ENCODE measurements at regions not wholly inside any gene's neighbourhood (a gene's known extent, or its start where the extent isn't known, plus 50 kb on each side); places are given as distances from the start of the nearest gene placed in this dataset.

DNA sequence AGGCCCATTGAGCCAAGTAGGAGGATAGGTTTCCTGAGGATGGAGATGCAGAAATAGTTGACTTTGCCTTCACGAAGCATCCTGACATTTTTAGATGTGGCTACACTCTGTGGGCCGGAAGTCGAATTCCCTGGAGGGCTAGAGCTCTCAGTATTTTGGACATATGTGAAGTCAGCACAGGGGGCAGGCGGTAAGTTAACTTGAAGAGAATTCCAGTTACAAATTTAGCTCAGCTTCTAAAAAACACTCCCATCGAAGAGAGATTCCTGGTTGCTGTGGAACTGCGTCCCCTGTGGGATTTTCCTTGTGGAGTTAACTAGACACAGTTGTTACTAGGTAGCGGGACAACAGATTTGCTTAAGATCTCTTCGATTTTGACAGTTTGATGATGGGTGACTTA is 161.9 kb upstream of the RGMA start:
- H3K4ac ChIP-seq (ENCODE audit: low read depth, low read length) = no peak overlapping the region
- no peak overlapping the region for H3K27ac ChIP-seq (ENCODE audit: insufficient read depth, low read length)
- no peak overlapping the region for H4K91ac ChIP-seq (ENCODE audit: insufficient read depth, low read depth, low read length)
- no peaks in the 10 kb centered on the region for H3K4me1 ChIP-seq (ENCODE audit: control insufficient read depth, insufficient read depth, low read length)
- H3K27me3 ChIP-seq (ENCODE audit: control insufficient read depth, insufficient read depth, low read length) = no peaks in the 10 kb centered on the region
- H3K56ac ChIP-seq (ENCODE audit: extremely low read depth, insufficient read depth, low read length) = no peak overlapping the region
- no peak overlapping the region for H3K23ac ChIP-seq (ENCODE audit: low read depth, low read length)
- H4K20me1 ChIP-seq (ENCODE audit: insufficient read depth, low read length) = no peaks in the 10 kb centered on the region
- CTCF ChIA-PET = no interaction called here
- TF ChIP-seq NFE2L2 (IDR thresholded peaks at IDR 0.05; ENCODE audit: low read depth, low read length) = no peak
- no peak for TF ChIP-seq CHD1 (IDR thresholded peaks at IDR 0.05; ENCODE audit: low read depth, low read length)
- no peak for TF ChIP-seq SMC3 (IDR thresholded peaks at IDR 0.05; ENCODE audit: low read depth, low read length)
- no peak for TF ChIP-seq FOS (IDR thresholded peaks at IDR 0.05; ENCODE audit: low read depth, low read length)
- TF ChIP-seq MXI1 (IDR thresholded peaks at IDR 0.05; ENCODE audit: borderline replicate concordance, low read depth, low read length) = no peak
- TF ChIP-seq BHLHE40 (IDR thresholded peaks at IDR 0.05; ENCODE audit: low read depth, low read length) = no peak
- no peaks in the 10 kb centered on the region for H3K79me1 ChIP-seq (ENCODE audit: low read depth in 1 of 2, low read length in 2 of 2)
- no peak overlapping the region for H4K8ac ChIP-seq (ENCODE audit: low read depth in 2 of 2, low read length in 2 of 2)
- H4K5ac ChIP-seq (ENCODE audit: low read depth, low read length) = no peak overlapping the region
- no peak overlapping the region for H2AFZ ChIP-seq (replicated peaks; ENCODE audit: low read length, poor library complexity)
- H3K14ac ChIP-seq (replicated peaks; ENCODE audit: low read depth, low read length) = no peak overlapping the region
- ATAC-seq (ENCODE audit: low read depth) (no peak), DNase-seq (no peak)
- no peak overlapping the region for H3K4me2 ChIP-seq (ENCODE audit: low read depth, low read length)
- no peak overlapping the region for H2AK9ac ChIP-seq (replicated peaks; ENCODE audit: low read depth, low read length, poor library complexity)
- BruUV-seq (replicated peaks) = no TSS peak
- no peak overlapping the region for H2AK5ac ChIP-seq (ENCODE audit: low read depth, low read length)
- H2BK120ac ChIP-seq (ENCODE audit: low read depth, low read length) = no peak overlapping the region
- POLR2A ChIA-PET (ENCODE audit: unreplicated experiment) = no interaction called here
- no peak overlapping the region for H3K18ac ChIP-seq (ENCODE audit: low read depth, low read length)
- no peak overlapping the region for H2BK5ac ChIP-seq (ENCODE audit: low read depth, low read length, poor library complexity, severe bottlenecking)
- H2BK15ac ChIP-seq (ENCODE audit: low read depth, low read length) = no peak overlapping the region
- 10% methylated on average over 2 of the region's 8 CpGs; no CpG with 5 or more reads in 1 of the 2 experiments for WGBS, 2 experiments (ENCODE audit: extremely low coverage in 2 of 2, insufficient read length in 1 of 2)
- H3K4me3 ChIP-seq (ENCODE audit: insufficient read depth, low read depth, low read length) = no peak overlapping the region
- H3K9me1 ChIP-seq (ENCODE audit: insufficient read depth, low read length) = no peaks in the 10 kb centered on the region
- H3K36me3 ChIP-seq (ENCODE audit: control insufficient read depth, insufficient read depth, low read length) = no peaks in the 10 kb centered on the region
- in situ Hi-C loops (cut with MboI; ENCODE audit: low sequenced_read_pairs) (no loop called here), dilution Hi-C loops (cut with HindIII; ENCODE audit: low sequenced_read_pairs, unreplicated experiment) (no loop called here), intact Hi-C loops (cut with micrococcal nuclease) (no loop called here)
- peaks cover 35% of the 10 kb centered on the region for H3K9me3 ChIP-seq (ENCODE audit: control insufficient read depth, insufficient read depth, low read length)
- H2BK20ac ChIP-seq (ENCODE audit: low read depth, low read length) = no peak overlapping the region
- no peak overlapping the region for H3K9ac ChIP-seq (ENCODE audit: low read depth, low read length)
